HepG2 (cell line): ENCODE measurements at regions not wholly inside any gene's neighbourhood (a gene's known extent, or its start where the extent isn't known, plus 50 kb on each side); places are given as distances from the start of the nearest gene placed in this dataset.
"Not testable (repeated sequence)": the region's sequence is repeated elsewhere in the genome, so short reads cannot be mapped to it uniquely, and the experiment has no call there.

Source experiments
- ATAC-seq: fragments of 200-7000 bp; cut with Tn5 transposase; 3 replicates; pipeline ENCODE4 v1.9.1; 2020; ENCODE audit warnings: mild to moderate bottlenecking, moderate library complexity
- BruUV-seq: library from RNA; stranded (reverse); fragments of 400-500 nt; replicated peaks from 2 replicates; lab custom pipeline; 2021; lab: Mats Ljungman, UMichigan
- CTCF ChIA-PET: fragments of 300-600 bp; formaldehyde crosslinking; extraction: SDS; loops from one replicate; lab custom pipeline; 2021; ENCODE audit warnings: low total read pairs, inconsistent platforms, low intra/inter-chr PET ratio; lab: Yijun Ruan, JAX
- POLR2A ChIA-PET: fragments of 350-600 bp; sonication (Branson Sonifier 250); formaldehyde crosslinking; loops from one replicate; lab custom pipeline; 2020; ENCODE audit warnings: antibody characterized with exemption, inconsistent platforms; lab: Yijun Ruan, JAX
- DNase-seq: peaks from one replicate; pipeline ENCODE4 v3.0.0-alpha.2; 2015; ENCODE audit warnings: low spot score
- FAIRE-seq: peaks from 3 replicates; lab custom pipeline; 2011; peaks lifted over from hg19 to GRCh38; lab: Jason Lieb, UNC
- H2AFZ ChIP-seq: one replicate; pipeline ENCODE4 v1.6.1; 2011; ENCODE audit warnings: low read length, inconsistent platforms
- H3K27ac ChIP-seq: fragments of 300-600 bp; 3 replicates; pipeline ENCODE4 v1.8.0; 2011; ENCODE audit warnings: mixed run types, mild to moderate bottlenecking, mixed read lengths, low read length, inconsistent platforms; ENCODE audit not compliant: insufficient read depth; ENCODE audit errors: extremely low read length
- H3K27me3 ChIP-seq, 2 experiments: fragments of 200-600 bp in 1 of 2; 2 replicates in 1 of 2; 3 replicates in 1 of 2; pipeline versions ENCODE4 v1.6.0 to v1.8.0; 2011; ENCODE audit warnings: low read length in 2 of 2, mild to moderate bottlenecking in 2 of 2, moderate library complexity in 2 of 2, inconsistent platforms in 1 of 2; ENCODE audit not compliant: insufficient read depth in 2 of 2, control insufficient read depth in 1 of 2
- H3K36me3 ChIP-seq, 2 experiments: fragments of 200-600 bp in 1 of 2; replicated peaks in 1 of 2; 2 replicates in 1 of 2; 3 replicates in 1 of 2; pipeline versions ENCODE4 v1.5.1 to v1.8.0; 2011; ENCODE audit warnings: low read length in 2 of 2, inconsistent platforms in 1 of 2; ENCODE audit not compliant: insufficient read depth in 2 of 2, control insufficient read depth in 1 of 2
- H3K4me1 ChIP-seq: 2 replicates; pipeline ENCODE4 v1.5.1; 2012; ENCODE audit warnings: low read length, inconsistent platforms; ENCODE audit not compliant: insufficient read depth
- H3K4me2 ChIP-seq: 2 replicates; pipeline ENCODE4 v1.6.0; 2011; ENCODE audit warnings: low read depth, low read length, inconsistent platforms
- H3K4me3 ChIP-seq, 3 experiments: fragments of 200-600 bp in 1 of 3; sonication (generic), shearing (Covaris generic) in 1 of 3; replicated peaks in 1 of 3; 2 replicates each; pipeline ENCODE4 v1.5.1; 2011 to 2016; ENCODE audit warnings: low read length in 3 of 3, inconsistent platforms in 2 of 3, low read depth in 2 of 3, mild to moderate bottlenecking in 2 of 3, control low read depth in 1 of 3, mixed read lengths in 1 of 3; ENCODE audit not compliant: insufficient read depth in 1 of 3
- H3K79me2 ChIP-seq: one replicate; pipeline ENCODE4 v1.6.1; 2011; ENCODE audit warnings: low read length, inconsistent platforms; ENCODE audit not compliant: insufficient read depth
- H3K9ac ChIP-seq: 2 replicates; pipeline ENCODE4 v1.6.0; 2011; ENCODE audit warnings: mild to moderate bottlenecking, low read depth, low read length, inconsistent platforms; ENCODE audit not compliant: insufficient read depth
- H3K9me3 ChIP-seq: 2 replicates; pipeline ENCODE4 v1.5.1; 2012; ENCODE audit warnings: mild to moderate bottlenecking, low read length
- H4K20me1 ChIP-seq: 2 replicates; pipeline ENCODE4 v1.6.0; 2011; ENCODE audit warnings: inconsistent platforms, mild to moderate bottlenecking, low read length, moderate library complexity; ENCODE audit not compliant: insufficient read depth
- HMGXB4 ChIP-seq, 2 experiments: sonication (generic) in 1 of 2; formaldehyde crosslinking in 1 of 2; IDR thresholded peaks; 2 replicates each; pipeline versions ENCODE4 v1.4.0 to v1.6.1; 2018 to 2020; ENCODE audit warnings: missing genetic modification reagents in 2 of 2, borderline replicate concordance in 1 of 2, low read depth in 1 of 2, mild to moderate bottlenecking in 1 of 2, missing biosample characterization in 1 of 2
- NFKB2 ChIP-seq: sonication (generic); formaldehyde crosslinking; IDR thresholded peaks from 2 replicates; pipeline ENCODE4 v1.4.0; 2020; ENCODE audit warnings: missing genetic modification reagents, borderline replicate concordance
- ZBTB42 ChIP-seq: sonication (generic); formaldehyde crosslinking; IDR thresholded peaks from 2 replicates; pipeline ENCODE4 v1.5.0; 2020; ENCODE audit warnings: mild to moderate bottlenecking, missing genetic modification reagents
- ZNF225 ChIP-seq: sonication (generic); formaldehyde crosslinking; IDR thresholded peaks from 2 replicates; pipeline ENCODE4 v1.4.0; 2020; ENCODE audit warnings: mild to moderate bottlenecking, missing genetic modification reagents
- ZNF792 ChIP-seq: IDR thresholded peaks from 2 replicates; pipeline ENCODE4 v1.6.1; 2016
- WGBS: methylation state at CpG from one replicate; pipeline ENCODE4 v1.1.6; 2017; ENCODE audit warnings: low lambda C conversion rate; 5-methylcytosine and 5-hydroxymethylcytosine counted together
- in situ Hi-C: cut with HindIII; loops from 2 replicates; pipeline ENCODE4 v1.10.0; 2017; ENCODE audit warnings: low pct_unique_long_range_greater_than_20kb; ENCODE audit not compliant: extremely low pct_ligation_motif_present
- intact Hi-C: fragments of 100-400 bp; cut with micrococcal nuclease; formaldehyde crosslinking; loops from one replicate; pipeline ENCODE4 v1.10.0; 2022; ENCODE audit not compliant: unreplicated experiment
- TF ChIP-seq, protein P1 (sequence below): sonication (generic); formaldehyde crosslinking; IDR thresholded peaks from 2 replicates; pipeline ENCODE4 v1.4.0; 2020; ENCODE audit warnings: missing genetic modification reagents
- TF ChIP-seq, protein P2 (sequence below): sonication (generic); formaldehyde crosslinking; IDR thresholded peaks from 2 replicates; pipeline ENCODE4 v1.9.0; 2021; ENCODE audit warnings: mild to moderate bottlenecking, missing genetic modification reagents

GRCh38 chr10:23927576-23928325, 281.2 kb upstream of the KIAA1217 start:
- intact Hi-C loops (no loop called here), in situ Hi-C loops (no loop called here)
- BruUV-seq: no TSS peak
- no peak overlapping the region for H3K4me3 ChIP-seq
- no peak overlapping the region for H3K4me2 ChIP-seq
- H4K20me1 ChIP-seq: no peaks in the 10 kb centered on the region
- FAIRE-seq (no peak), ATAC-seq (no peak), DNase-seq (no peak)
- no peaks in the 10 kb centered on the region for H3K27me3 ChIP-seq
- TF ChIP-seq, protein P1, sequence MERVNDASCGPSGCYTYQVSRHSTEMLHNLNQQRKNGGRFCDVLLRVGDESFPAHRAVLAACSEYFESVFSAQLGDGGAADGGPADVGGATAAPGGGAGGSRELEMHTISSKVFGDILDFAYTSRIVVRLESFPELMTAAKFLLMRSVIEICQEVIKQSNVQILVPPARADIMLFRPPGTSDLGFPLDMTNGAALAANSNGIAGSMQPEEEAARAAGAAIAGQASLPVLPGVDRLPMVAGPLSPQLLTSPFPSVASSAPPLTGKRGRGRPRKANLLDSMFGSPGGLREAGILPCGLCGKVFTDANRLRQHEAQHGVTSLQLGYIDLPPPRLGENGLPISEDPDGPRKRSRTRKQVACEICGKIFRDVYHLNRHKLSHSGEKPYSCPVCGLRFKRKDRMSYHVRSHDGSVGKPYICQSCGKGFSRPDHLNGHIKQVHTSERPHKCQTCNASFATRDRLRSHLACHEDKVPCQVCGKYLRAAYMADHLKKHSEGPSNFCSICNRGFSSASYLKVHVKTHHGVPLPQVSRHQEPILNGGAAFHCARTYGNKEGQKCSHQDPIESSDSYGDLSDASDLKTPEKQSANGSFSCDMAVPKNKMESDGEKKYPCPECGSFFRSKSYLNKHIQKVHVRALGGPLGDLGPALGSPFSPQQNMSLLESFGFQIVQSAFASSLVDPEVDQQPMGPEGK (CRISPR knock-in tag): no peak
- no peak for TF ChIP-seq NFKB2
- TF ChIP-seq ZBTB42: no peak
- TF ChIP-seq ZNF225: no peak
- TF ChIP-seq ZNF792 (CRISPR knock-in tag): no peak
- TF ChIP-seq, protein P2, sequence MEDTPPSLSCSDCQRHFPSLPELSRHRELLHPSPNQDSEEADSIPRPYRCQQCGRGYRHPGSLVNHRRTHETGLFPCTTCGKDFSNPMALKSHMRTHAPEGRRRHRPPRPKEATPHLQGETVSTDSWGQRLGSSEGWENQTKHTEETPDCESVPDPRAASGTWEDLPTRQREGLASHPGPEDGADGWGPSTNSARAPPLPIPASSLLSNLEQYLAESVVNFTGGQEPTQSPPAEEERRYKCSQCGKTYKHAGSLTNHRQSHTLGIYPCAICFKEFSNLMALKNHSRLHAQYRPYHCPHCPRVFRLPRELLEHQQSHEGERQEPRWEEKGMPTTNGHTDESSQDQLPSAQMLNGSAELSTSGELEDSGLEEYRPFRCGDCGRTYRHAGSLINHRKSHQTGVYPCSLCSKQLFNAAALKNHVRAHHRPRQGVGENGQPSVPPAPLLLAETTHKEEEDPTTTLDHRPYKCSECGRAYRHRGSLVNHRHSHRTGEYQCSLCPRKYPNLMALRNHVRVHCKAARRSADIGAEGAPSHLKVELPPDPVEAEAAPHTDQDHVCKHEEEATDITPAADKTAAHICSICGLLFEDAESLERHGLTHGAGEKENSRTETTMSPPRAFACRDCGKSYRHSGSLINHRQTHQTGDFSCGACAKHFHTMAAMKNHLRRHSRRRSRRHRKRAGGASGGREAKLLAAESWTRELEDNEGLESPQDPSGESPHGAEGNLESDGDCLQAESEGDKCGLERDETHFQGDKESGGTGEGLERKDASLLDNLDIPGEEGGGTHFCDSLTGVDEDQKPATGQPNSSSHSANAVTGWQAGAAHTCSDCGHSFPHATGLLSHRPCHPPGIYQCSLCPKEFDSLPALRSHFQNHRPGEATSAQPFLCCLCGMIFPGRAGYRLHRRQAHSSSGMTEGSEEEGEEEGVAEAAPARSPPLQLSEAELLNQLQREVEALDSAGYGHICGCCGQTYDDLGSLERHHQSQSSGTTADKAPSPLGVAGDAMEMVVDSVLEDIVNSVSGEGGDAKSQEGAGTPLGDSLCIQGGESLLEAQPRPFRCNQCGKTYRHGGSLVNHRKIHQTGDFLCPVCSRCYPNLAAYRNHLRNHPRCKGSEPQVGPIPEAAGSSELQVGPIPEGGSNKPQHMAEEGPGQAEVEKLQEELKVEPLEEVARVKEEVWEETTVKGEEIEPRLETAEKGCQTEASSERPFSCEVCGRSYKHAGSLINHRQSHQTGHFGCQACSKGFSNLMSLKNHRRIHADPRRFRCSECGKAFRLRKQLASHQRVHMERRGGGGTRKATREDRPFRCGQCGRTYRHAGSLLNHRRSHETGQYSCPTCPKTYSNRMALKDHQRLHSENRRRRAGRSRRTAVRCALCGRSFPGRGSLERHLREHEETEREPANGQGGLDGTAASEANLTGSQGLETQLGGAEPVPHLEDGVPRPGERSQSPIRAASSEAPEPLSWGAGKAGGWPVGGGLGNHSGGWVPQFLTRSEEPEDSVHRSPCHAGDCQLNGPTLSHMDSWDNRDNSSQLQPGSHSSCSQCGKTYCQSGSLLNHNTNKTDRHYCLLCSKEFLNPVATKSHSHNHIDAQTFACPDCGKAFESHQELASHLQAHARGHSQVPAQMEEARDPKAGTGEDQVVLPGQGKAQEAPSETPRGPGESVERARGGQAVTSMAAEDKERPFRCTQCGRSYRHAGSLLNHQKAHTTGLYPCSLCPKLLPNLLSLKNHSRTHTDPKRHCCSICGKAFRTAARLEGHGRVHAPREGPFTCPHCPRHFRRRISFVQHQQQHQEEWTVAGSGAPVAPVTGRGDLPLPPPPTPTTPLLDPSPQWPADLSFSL (CRISPR knock-in tag): no peak
- no peak for TF ChIP-seq HMGXB4 (CRISPR knock-in tag; IDR thresholded peaks at IDR 0.05; ENCODE audit: borderline replicate concordance in 1 of 2, low read depth in 1 of 2)
- 38% methylated on average over 8 of the region's 8 CpGs for WGBS
- H3K9ac ChIP-seq: no peak overlapping the region
- no peaks in the 10 kb centered on the region for H3K4me1 ChIP-seq
- no peaks in the 10 kb centered on the region for H3K36me3 ChIP-seq
- ChIA-PET CTCF (no interaction called here), POLR2A (no interaction called here)
- H3K27ac ChIP-seq: no peak overlapping the region
- H3K9me3 ChIP-seq: no peaks in the 10 kb centered on the region
- H2AFZ ChIP-seq: no peak overlapping the region
- H3K79me2 ChIP-seq: no peaks in the 10 kb centered on the region

DNA sequence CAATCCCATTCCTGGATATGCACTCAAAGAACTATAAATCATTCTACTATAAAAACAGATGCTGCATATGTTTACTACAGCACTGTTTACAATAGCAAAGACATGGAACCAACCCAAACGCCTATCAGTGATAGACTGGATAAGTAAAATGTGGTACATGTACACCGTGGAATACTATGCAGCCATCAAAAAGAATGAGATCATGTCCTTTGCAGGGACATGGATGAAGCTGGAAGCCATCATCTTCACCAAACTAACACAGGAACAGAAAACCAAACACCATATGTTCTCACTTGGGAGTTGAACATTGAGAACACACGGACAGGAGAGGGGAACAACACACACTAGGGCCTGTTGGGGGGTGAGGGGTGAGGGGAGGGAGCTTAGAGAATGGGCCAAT, 274.9 kb upstream of the KIAA1217 start:
- H4K20me1 ChIP-seq, H3K4me3 ChIP-seq, intact Hi-C loops, H3K4me1 ChIP-seq, in situ Hi-C loops, H3K4me2 ChIP-seq, H3K27ac ChIP-seq, POLR2A ChIA-PET, CTCF ChIA-PET, H2AFZ ChIP-seq, H3K27me3 ChIP-seq, H3K36me3 ChIP-seq, H3K9ac ChIP-seq, FAIRE-seq, DNase-seq, H3K79me2 ChIP-seq, ATAC-seq, H3K9me3 ChIP-seq, BruUV-seq: not testable (repeated sequence)
- 0% methylated on average over 3 of the region's 3 CpGs for WGBS
